Calu3 (cell line): ENCODE measurements at regions not wholly inside any gene's neighbourhood (a gene's known extent, or its start where the extent isn't known, plus 50 kb on each side); places are given as distances from the start of the nearest gene placed in this dataset.

Experiments used
- BruUV-seq: library from RNA; stranded (reverse); fragments of 400-500 nt; replicated peaks from 2 replicates; lab custom pipeline; 2021; lab: Mats Ljungman, UMichigan
- CTCF ChIA-PET: fragments of 300-600 bp; sonication (Branson Sonifier 250); formaldehyde crosslinking; loops from one replicate; lab custom pipeline; 2022; ENCODE audit warnings: antibody characterized with exemption; lab: Charles Lee
- DNase-seq: peaks from one replicate; pipeline ENCODE4 v3.0.0; 2022
- H3K27ac Mint-ChIP-seq: one replicate; pipeline ENCODE4 v1.8.0; 2022; ENCODE audit warnings: mixed read lengths; ENCODE audit not compliant: unreplicated experiment
- H3K27me3 Mint-ChIP-seq: one replicate; pipeline ENCODE4 v1.8.0; 2022; ENCODE audit warnings: mixed read lengths; ENCODE audit not compliant: unreplicated experiment
- H3K36me3 Mint-ChIP-seq: one replicate; pipeline ENCODE4 v1.8.0; 2022; ENCODE audit warnings: mild to moderate bottlenecking, moderate library complexity, mixed read lengths; ENCODE audit not compliant: insufficient read depth, unreplicated experiment
- H3K4me1 Mint-ChIP-seq: one replicate; pipeline ENCODE4 v1.8.0; 2022; ENCODE audit warnings: mild to moderate bottlenecking, low read depth, mixed read lengths; ENCODE audit not compliant: unreplicated experiment
- H3K4me3 Mint-ChIP-seq: one replicate; pipeline ENCODE4 v1.8.0; 2022; ENCODE audit warnings: mild to moderate bottlenecking, low read depth, moderate library complexity, mixed read lengths; ENCODE audit not compliant: unreplicated experiment
- H3K9me3 Mint-ChIP-seq: one replicate; pipeline ENCODE4 v1.8.0; 2022; ENCODE audit warnings: low read depth, mixed read lengths; ENCODE audit not compliant: unreplicated experiment
- intact Hi-C: fragments of 100-400 bp; cut with micrococcal nuclease; formaldehyde crosslinking; loops from one replicate; pipeline ENCODE4 v1.10.0; 2022; ENCODE audit not compliant: unreplicated experiment
- TF ChIP-seq, protein P1 (sequence below): fragments of 200-600 bp; IDR thresholded peaks from one replicate; pipeline ENCODE4 v1.8.0; 2022; ENCODE audit warnings: antibody characterized with exemption; ENCODE audit not compliant: unreplicated experiment

DNA sequence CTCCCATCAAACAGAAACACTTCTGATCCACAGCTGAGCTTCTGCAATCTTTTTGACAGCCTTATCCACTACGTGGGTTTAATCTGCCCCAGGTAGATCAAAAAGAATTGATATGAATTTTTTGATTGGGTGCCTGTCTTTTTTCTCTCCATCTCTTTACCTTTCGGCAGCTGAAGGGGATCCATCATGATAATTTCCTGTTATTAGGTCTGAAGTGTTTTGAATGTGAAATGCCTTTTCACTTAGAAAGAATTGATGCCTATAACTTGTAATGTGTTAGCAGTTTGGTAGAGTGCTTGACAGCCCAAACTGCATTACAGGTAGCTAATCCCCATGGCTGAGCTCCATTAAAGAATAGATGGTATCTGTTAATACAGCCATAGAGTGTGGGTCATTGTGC lies 745.4 kb downstream of the TLR4 start:
- DNase-seq = no peak
- no TSS peak for BruUV-seq
- intact Hi-C loops = no loop called here
- CTCF ChIA-PET = no interaction called here
- no peaks in the 10 kb centered on the region for H3K9me3 Mint-ChIP-seq
- TF ChIP-seq, protein P1, sequence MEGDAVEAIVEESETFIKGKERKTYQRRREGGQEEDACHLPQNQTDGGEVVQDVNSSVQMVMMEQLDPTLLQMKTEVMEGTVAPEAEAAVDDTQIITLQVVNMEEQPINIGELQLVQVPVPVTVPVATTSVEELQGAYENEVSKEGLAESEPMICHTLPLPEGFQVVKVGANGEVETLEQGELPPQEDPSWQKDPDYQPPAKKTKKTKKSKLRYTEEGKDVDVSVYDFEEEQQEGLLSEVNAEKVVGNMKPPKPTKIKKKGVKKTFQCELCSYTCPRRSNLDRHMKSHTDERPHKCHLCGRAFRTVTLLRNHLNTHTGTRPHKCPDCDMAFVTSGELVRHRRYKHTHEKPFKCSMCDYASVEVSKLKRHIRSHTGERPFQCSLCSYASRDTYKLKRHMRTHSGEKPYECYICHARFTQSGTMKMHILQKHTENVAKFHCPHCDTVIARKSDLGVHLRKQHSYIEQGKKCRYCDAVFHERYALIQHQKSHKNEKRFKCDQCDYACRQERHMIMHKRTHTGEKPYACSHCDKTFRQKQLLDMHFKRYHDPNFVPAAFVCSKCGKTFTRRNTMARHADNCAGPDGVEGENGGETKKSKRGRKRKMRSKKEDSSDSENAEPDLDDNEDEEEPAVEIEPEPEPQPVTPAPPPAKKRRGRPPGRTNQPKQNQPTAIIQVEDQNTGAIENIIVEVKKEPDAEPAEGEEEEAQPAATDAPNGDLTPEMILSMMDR = no peak
- H3K4me3 Mint-ChIP-seq = no peak overlapping the region
- H3K4me1 Mint-ChIP-seq = no peaks in the 10 kb centered on the region
- no peaks in the 10 kb centered on the region for H3K27me3 Mint-ChIP-seq
- H3K36me3 Mint-ChIP-seq = no peaks in the 10 kb centered on the region
- no peak overlapping the region for H3K27ac Mint-ChIP-seq

DNA sequence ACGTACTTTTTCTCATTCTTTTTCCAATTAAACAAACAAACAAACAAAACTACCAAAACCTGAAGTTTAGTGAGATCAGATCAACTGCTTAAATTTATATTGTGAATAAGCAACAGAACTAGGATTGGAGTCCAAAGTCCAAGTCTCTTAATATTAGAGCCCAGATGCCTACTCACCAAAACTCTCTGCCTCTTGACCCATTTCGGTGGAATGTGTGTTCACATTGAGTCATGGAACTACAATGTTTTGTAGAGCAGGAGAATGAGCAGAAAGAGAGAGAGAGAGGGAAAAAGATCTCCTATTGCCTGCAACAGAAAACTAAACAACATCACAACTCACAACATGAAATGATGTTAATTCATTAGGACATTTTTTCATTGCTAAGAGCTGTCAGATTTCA lies 751.1 kb downstream of the TLR4 start:
- intact Hi-C loops = no loop called here
- TF ChIP-seq, protein P1 = no peak
- no peaks in the 10 kb centered on the region for H3K9me3 Mint-ChIP-seq
- H3K36me3 Mint-ChIP-seq = no peaks in the 10 kb centered on the region
- no peak overlapping the region for H3K4me3 Mint-ChIP-seq
- BruUV-seq = no TSS peak
- H3K27me3 Mint-ChIP-seq = no peaks in the 10 kb centered on the region
- H3K27ac Mint-ChIP-seq = no peak overlapping the region
- CTCF ChIA-PET = no interaction called here
- no peak for DNase-seq
- no peaks in the 10 kb centered on the region for H3K4me1 Mint-ChIP-seq

DNA sequence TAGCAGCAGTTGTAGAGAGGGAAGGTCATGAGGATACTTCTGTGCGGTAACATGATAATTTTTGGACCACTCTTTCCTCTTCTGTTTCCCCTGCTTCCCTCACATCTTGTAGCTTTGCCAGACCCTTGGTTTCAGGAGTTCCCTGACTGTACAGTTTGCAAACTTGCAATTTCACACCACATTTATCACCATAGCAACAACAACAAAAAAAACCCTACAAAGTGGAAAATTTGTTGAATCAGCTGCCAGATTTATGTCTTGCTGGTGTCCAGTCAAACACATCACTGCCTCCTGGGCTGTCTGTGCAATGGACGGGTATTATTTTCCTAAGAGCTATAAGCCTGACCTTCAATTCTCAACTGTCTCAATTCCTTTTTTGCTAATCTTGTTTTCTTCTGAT lies 751.6 kb downstream of the TLR4 start:
- BruUV-seq = no TSS peak
- TF ChIP-seq, protein P1 = no peak
- H3K4me1 Mint-ChIP-seq = no peaks in the 10 kb centered on the region
- H3K27me3 Mint-ChIP-seq = no peaks in the 10 kb centered on the region
- CTCF ChIA-PET = no interaction called here
- no peak for DNase-seq
- no peak overlapping the region for H3K4me3 Mint-ChIP-seq
- no peaks in the 10 kb centered on the region for H3K36me3 Mint-ChIP-seq
- intact Hi-C loops = no loop called here
- H3K9me3 Mint-ChIP-seq = no peaks in the 10 kb centered on the region
- H3K27ac Mint-ChIP-seq = no peak overlapping the region

DNA sequence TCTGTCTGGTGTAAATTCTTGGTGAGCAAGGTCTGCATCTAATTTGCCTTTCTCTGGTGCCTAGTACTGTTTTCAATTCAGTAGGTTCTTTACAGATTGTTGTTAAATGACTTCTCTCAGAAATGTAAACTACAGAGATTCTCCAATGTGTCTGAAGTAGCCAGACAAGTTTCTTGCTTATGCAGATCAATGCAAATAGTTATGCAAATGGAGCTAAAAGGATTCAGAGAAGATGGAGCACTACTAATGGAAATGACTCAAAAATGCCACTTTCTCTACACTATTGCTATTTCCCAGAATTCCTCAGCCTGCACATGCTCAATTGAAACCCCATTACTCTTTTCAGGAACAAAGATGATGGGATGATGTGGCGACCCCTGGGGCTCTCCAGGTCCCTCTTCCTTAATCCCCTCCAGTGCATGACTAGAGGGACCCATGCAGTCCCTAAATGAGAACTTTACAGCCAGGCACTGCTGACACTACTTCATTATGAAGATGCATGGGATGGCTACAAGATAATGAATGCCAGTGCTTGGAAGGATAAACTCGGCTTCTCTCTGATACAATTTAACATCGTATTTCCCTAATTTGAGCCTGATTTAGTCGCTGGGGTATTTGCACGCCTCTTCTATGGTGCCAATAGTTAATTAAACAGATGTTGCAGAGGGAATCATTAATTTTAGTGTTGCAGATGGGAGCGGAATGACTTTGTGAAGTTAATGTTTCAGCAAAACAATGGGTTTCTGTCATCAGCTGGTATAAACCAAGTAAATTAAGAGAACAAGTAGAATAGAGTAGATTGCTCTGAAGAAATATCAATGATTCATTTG lies 753.2 kb downstream of the TLR4 start:
- TF ChIP-seq, protein P1 = no peak
- Mint-ChIP-seq H3K27ac (no peak overlapping the region), H3K36me3 (no peaks in the 10 kb centered on the region), H3K4me3 (no peak overlapping the region), H3K4me1 (no peaks in the 10 kb centered on the region), H3K9me3 (peaks cover 4% of the 10 kb centered on the region), H3K27me3 (no peaks in the 10 kb centered on the region)
- DNase-seq = no peak
- CTCF ChIA-PET = no interaction called here
- BruUV-seq = no TSS peak
- intact Hi-C loops = no loop called here
